EL (cell line): ENCODE measurements at regions not wholly inside any gene's neighbourhood (a gene's known extent, or its start where the extent isn't known, plus 50 kb on each side); places are given as distances from the start of the nearest gene placed in this dataset.

Experiments used
- DNase-seq: peaks from one replicate; pipeline ENCODE4 v3.0.0-alpha.2; 2016

DNA sequence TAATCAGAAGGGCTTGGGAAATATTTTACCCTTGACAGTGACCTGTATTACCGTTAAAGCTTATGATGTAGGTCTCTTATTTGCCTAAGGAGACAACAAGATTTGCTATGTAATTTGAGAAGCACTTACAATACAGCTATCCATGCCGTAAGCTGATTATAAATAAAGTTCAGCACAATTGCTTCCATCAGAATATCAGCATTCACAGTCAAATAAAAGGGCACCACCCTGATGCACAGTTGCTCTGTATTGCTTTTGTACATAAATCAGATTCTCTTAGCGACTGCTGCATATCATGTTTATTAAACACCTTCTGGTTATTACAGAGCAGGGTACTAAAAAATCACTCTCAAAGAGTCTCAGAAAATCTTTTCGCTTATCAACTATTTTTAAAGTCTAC is 67.3 kb upstream of the VRK1 start:
- DNase-seq, result no peak

DNA sequence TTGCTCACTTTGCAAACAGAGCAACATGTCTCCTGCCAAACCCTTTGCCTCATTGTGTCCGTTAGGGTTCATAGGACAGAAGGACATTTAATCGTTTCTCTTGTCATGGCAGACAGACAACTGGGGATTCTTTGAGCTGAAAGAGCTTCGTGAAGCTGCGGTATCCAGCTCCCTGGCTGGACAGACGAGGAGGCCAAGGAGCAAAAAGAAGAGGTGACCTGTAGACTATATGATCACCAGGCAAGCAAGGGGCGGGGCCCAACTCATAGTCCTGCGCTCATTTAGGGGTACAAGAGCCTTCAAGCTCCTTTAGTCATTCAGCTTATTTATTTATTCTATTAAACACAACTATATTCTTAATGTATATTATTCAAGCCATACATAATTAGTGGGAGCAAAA is 66.8 kb upstream of the VRK1 start:
- DNase-seq, result no peak

DNA sequence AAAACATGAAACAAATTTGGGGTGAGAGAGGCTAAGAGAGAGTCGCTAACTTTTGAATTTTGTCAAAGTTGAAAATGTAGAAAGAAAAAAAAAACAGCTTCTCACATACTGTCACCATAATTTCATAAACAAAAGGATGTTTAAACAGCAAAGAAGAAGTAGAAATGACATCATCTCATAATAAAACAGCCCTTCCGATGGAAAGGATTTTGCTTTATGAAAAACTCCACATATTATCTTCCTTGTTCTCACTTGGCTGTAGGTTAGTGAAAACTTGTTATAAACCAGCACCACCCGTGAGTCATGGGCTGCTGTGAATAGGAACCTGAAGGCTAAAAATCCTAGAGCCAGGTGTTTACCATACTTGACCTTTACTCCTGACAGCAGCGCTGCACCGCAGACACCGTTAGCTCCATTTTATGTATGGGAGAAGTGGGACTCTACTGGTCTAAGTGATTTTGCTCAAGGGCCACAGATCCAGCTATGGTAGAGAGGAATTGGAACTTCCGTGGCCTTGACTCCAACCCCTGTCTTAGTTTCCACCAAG is 63.0 kb upstream of the VRK1 start:
- DNase-seq, result no peak

DNA sequence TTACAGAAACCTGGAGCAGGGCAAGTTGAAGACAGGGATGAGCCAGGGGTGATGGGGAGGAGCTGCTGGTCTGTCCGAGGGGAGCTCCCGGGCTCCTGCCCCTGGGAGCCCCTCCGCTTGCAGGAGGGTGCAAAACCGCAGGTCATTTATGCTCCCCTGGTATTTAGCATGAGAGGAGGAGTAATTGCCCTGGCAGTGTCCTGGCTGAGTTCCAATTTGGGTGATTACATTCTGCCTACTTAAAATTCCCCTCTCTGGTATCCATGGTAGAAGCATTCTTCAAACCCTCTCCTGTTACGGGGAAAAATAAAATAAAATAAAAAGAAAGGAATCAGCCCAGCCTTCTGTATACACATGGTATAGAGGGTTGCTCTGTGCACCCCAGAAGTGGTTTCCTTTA is 61.7 kb upstream of the VRK1 start:
- no peak for DNase-seq

DNA sequence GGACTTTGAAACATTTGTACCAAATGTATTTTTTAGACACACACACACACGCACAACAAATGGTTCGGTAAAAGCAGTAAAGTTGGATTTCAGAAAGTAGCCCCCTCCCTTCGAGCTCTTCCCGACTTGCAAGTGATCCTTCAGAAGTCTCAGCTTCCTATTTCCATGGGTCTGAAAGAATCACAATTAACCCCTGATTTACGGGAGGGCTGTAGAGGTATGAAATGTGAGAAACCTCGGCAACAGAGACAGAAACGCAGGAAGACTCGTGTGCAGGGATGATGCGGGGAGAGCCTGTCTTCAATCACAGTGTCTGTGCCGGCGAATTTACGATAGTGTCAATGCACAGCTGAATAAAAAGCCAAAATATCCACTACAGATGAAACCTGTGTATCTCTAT is 60.7 kb upstream of the VRK1 start:
- DNase-seq, result no peak

DNA sequence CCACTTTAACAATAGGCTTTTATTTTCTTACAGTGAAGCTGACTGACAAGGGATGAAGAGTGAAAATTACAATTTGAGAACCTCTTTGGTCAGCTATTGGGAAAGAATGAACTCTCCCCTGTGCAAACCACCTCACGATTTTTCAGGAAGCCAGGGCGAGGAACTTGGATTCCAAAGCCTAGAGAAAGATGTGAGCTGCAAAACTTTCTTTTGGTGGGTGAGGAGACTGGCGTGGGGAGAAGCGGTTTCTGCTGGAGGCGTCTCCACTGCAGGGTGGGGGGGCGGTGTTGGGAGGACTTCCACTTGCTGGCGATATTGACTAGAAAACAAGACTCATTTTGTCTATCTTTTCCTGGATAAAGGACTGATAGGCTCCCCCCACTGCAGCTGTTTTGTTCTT is 59.3 kb upstream of the VRK1 start:
- no peak for DNase-seq

DNA sequence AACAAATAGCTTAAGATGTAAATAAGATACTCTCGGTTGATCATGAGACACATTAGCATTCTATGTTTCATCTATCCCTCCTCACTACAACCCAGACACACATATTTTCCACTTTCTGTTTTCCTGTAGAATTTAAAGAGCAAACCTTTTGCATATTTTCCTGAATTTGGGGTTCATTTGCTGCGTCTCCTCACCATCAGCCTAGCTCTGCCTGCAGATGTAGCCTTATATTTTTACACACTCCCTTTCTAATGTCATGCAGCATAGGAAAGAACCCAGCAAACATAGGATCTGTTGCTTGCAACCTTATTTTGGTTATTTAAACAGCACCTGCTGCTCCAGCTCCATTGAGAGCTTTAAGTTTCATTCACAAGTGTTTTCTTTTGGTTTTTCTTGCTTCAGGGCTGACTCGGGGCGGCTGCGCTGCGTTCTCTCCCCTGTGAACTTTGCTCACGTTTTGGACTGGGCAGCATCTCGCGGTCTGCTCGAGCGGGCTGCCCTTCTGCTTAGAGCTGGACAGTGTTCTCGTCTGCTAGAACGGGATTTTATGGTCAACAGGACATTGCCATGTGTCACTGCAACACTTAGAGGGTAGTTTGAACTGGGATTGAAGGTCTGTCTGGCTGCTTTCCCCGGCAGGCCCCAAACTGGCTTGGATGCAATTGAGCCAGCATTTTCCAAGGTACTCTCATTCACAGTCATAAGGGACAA is 57.8 kb upstream of the VRK1 start:
- DNase-seq, result no peak

DNA sequence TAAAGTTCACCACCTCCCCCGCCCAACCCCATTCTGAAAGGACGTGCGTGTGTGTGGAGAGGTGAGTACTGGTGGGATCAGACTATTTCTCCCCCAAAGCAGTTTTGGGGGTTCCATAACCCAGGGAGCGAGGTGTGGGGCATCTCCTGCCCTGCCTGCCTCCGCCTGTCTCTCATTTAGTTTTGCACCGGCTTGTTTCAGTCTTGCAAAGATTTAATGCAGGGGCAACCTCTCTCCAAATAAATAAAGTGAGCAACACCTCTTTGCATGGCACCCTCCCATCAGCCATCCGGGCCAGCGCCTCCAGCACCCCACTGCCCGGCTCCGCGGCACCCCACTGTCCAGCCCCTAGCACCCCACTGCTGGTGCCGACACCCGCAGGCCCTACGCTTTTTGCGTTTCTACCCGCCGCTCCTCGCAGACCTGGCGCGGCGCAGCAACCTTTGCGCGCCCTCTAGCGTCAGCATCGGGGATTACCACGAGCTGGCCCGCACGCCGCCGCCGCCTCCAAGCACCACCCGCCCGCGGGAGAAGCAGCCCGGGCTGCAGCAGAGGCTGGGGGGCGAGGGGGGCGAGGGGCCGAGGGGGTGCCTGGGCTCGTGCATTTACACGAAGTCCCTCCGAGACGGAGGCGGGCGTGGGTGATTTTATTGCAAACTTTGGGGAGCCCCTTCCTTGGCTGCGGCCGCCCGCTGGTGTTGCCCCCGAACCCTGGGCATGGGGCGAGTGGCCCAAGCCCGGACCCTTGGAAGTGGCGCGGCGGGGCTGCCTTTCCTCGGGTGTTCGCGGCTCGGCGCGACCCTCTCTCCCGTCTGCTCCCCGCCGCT is 55.8 kb upstream of the VRK1 start:
- DNase-seq, result peak; percentile 34

DNA sequence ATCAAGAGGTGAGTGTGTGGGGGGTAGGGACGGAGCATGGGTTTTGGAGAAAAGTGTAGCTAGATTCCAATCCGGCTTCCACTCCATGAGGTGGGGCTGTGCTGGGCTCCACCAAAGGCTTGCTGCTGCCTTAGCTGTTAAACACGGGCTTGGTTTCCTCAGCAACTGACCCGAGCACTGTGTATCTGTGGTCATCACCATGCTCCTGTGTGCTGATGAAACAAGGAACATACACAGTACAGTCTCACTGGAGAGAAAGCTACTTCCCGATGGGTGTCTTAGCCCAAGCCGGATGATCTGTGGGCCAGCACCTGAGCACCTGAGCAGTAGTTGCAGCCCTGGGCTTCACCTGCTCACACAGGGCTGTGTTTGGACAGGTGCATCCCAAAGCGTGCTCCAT is 52.9 kb upstream of the VRK1 start:
- DNase-seq, result no peak

DNA sequence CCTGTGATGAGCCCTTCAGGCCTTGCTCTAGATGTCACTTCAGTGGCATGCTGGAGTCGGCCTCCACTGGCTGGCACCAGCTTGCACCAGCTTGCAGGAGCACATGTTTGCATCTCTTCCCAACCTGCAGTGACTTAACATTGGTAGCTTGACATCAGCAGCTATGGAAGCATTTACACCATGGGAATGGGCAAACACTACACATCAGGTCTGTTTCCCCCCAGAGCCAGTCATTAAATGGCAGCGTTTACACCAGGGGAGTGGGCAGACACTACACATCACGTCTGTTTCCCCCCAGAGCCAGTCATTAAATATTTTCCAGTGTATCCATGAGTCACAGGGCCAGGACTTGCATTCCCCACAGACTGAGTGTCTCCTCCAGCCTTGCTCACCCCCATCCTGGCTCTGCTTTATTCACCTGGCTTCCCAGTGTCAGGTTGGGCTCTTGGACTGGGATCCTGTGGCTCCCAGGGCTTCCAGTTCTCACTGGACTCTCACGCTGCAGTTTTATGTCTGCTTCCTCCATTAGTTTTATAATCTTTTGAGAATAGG is 51.6 kb upstream of the VRK1 start:
- no peak for DNase-seq

DNA sequence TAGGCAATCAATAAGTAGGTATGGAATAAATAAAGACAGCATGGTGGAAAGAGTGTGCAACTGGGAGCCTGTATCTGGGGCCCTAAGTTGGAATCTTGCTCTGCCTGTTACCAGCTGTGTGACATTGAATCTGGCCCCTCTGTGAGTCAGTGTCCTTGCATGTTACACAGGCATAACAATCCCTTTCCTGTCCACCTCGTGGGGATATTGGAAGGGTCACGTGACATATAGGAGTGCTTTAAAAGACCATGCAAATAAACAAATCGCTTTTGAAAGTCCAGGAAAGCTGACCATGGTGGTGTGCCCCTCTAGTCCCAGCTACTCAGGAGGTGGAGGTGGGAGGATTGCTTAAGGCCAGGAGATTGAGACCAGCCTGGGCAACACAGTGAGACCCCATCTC is 51.1 kb upstream of the VRK1 start:
- DNase-seq, result no peak

DNA sequence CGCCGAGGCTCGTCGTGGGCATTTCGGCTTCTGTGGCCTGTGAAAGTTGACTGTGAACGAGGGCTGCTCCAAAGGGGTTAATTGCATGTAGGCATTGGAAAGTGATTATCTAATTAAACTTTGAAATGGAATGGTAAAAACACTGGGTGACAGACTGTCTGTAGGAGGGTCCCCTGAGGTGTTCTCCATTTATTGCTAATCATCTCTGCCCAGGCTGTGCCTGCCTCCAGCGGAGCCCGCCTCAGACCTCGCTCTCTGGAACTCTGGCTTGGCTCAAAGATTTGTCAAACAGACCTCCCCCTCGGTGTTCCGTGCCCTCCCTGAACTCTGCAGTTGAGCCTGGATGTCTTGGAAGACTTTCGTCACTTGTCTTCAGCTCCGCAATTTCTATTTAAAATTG is 50.2 kb upstream of the VRK1 start:
- no peak for DNase-seq
